SK-N-SH (cell line): ENCODE measurements at regions not wholly inside any gene's neighbourhood (a gene's known extent, or its start where the extent isn't known, plus 50 kb on each side); places are given as distances from the start of the nearest gene placed in this dataset.

Experiments used
- EP300 ChIP-seq, 2 experiments: IDR thresholded peaks; 2 replicates each; pipeline versions ENCODE4 v1.4.0 to v1.6.1; 2012; ENCODE audit warnings: borderline replicate concordance in 1 of 2, low read depth in 1 of 2, low read length in 1 of 2
- EZH2phosphoT487 ChIP-seq: fragments of 200-600 bp; sonication (generic); IDR thresholded peaks from 2 replicates; pipeline ENCODE4 v1.6.1; 2017; ENCODE audit warnings: low read depth, mixed run types, mild to moderate bottlenecking, antibody characterized with exemption, moderate library complexity, borderline replicate concordance
- FOXM1 ChIP-seq: IDR thresholded peaks from 2 replicates; pipeline ENCODE4 v1.4.0; 2012; ENCODE audit warnings: low read depth, mild to moderate bottlenecking
- GABPA ChIP-seq: IDR thresholded peaks from 2 replicates; pipeline ENCODE4 v1.4.0; 2012; ENCODE audit warnings: low read depth, mild to moderate bottlenecking
- NRF1 ChIP-seq: IDR thresholded peaks from 2 replicates; pipeline ENCODE4 v1.6.1; 2012; ENCODE audit warnings: low read depth, mild to moderate bottlenecking, low read length
- POLR2AphosphoS5 ChIP-seq: IDR thresholded peaks from 2 replicates; pipeline ENCODE4 v1.6.1; 2012; ENCODE audit warnings: low read depth, low read length
- TF ChIP-seq, protein P1 (sequence below): IDR thresholded peaks from 2 replicates; pipeline ENCODE4 v1.6.1; 2012; ENCODE audit warnings: mild to moderate bottlenecking, low read depth, low read length, moderate library complexity
- TF ChIP-seq, protein P2 (sequence below): fragments of 200-600 bp; sonication (generic); IDR thresholded peaks from 2 replicates; pipeline ENCODE4 v1.6.1; 2017; ENCODE audit warnings: antibody characterized with exemption, mild to moderate bottlenecking, moderate library complexity
- TF ChIP-seq, protein P3 (sequence below): IDR thresholded peaks from 2 replicates; pipeline ENCODE4 v1.4.0; 2012; ENCODE audit warnings: low read depth

DNA sequence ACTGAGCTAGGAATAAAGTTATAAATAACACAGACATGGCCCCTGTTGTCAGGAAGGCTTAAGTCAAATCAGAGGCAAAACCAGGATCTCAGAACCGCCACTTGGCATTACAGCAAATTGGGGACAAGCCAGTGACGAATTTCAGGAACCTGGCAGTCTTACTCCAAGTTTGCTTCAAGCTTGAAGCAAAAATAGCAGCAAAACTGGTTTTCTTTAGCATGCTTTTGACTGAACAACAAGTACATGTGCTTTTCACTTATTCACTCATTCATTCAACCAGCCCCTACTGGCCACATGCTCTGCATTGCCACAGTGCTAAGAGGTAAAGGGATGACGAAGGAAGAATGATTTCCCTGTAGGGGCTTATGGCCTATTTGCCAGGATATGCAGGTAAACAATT, 253.9 kb upstream of the PPARGC1A start:
- TF ChIP-seq EZH2phosphoT487, result no peak
- TF ChIP-seq, protein P1, sequence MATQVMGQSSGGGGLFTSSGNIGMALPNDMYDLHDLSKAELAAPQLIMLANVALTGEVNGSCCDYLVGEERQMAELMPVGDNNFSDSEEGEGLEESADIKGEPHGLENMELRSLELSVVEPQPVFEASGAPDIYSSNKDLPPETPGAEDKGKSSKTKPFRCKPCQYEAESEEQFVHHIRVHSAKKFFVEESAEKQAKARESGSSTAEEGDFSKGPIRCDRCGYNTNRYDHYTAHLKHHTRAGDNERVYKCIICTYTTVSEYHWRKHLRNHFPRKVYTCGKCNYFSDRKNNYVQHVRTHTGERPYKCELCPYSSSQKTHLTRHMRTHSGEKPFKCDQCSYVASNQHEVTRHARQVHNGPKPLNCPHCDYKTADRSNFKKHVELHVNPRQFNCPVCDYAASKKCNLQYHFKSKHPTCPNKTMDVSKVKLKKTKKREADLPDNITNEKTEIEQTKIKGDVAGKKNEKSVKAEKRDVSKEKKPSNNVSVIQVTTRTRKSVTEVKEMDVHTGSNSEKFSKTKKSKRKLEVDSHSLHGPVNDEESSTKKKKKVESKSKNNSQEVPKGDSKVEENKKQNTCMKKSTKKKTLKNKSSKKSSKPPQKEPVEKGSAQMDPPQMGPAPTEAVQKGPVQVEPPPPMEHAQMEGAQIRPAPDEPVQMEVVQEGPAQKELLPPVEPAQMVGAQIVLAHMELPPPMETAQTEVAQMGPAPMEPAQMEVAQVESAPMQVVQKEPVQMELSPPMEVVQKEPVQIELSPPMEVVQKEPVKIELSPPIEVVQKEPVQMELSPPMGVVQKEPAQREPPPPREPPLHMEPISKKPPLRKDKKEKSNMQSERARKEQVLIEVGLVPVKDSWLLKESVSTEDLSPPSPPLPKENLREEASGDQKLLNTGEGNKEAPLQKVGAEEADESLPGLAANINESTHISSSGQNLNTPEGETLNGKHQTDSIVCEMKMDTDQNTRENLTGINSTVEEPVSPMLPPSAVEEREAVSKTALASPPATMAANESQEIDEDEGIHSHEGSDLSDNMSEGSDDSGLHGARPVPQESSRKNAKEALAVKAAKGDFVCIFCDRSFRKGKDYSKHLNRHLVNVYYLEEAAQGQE, result no peak
- TF ChIP-seq GABPA, result no peak
- TF ChIP-seq, protein P2, sequence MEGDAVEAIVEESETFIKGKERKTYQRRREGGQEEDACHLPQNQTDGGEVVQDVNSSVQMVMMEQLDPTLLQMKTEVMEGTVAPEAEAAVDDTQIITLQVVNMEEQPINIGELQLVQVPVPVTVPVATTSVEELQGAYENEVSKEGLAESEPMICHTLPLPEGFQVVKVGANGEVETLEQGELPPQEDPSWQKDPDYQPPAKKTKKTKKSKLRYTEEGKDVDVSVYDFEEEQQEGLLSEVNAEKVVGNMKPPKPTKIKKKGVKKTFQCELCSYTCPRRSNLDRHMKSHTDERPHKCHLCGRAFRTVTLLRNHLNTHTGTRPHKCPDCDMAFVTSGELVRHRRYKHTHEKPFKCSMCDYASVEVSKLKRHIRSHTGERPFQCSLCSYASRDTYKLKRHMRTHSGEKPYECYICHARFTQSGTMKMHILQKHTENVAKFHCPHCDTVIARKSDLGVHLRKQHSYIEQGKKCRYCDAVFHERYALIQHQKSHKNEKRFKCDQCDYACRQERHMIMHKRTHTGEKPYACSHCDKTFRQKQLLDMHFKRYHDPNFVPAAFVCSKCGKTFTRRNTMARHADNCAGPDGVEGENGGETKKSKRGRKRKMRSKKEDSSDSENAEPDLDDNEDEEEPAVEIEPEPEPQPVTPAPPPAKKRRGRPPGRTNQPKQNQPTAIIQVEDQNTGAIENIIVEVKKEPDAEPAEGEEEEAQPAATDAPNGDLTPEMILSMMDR, result no peak
- TF ChIP-seq NRF1, result no peak
- no peak for TF ChIP-seq FOXM1
- TF ChIP-seq POLR2AphosphoS5, result no peak
- no peak for TF ChIP-seq EP300 (IDR thresholded peaks at IDR 0.05; ENCODE audit: borderline replicate concordance in 1 of 2, low read depth in 1 of 2, low read length in 1 of 2)
- TF ChIP-seq, protein P3, sequence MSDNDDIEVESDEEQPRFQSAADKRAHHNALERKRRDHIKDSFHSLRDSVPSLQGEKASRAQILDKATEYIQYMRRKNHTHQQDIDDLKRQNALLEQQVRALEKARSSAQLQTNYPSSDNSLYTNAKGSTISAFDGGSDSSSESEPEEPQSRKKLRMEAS, result no peak
